ENCODE measurements at regions not wholly inside any gene's neighbourhood (a gene's known extent, or its start where the extent isn't known, plus 50 kb on each side); places are given as distances from the start of the nearest gene placed in this dataset.
A peak's percentile ranks its signal among the peaks of the same experiment; 100 is the strongest.
"Not testable (repeated sequence)": the region's sequence is repeated elsewhere in the genome, so short reads cannot be mapped to it uniquely, and the experiment has no call there.

DNA sequence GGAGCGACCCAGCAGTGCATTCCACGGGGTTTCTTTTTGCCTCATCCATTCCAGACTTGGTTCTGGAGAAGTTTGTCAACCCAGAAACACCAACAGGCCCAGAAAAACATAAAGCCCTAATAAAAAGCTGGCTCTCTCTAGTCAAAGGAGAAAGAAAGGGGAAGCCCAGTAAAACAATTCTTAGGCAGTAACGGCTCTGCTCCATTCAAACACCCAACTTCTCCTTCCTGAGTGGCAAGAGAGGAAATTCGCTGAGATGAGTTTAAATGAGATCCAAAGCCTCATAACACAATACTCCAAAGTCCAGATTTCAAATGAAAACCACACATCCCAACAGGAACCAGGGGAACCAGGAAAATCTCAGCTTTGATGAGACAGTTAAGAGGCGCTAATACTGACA is 179.9 kb downstream of the RPIA start:
- Mint-ChIP-seq H3K4me1 (ENCODE audit: low read depth) (peaks cover 6% of the 10 kb centered on the region), H3K9me3 (ENCODE audit: insufficient read depth) (no peaks in the 10 kb centered on the region), H3K27me3 (ENCODE audit: low read depth) (peaks cover 21% of the 10 kb centered on the region), H3K4me3 (no peak overlapping the region), H3K36me3 (ENCODE audit: low read depth) (no peaks in the 10 kb centered on the region), H3K27ac (no peak overlapping the region)
- DNase-seq (no peak), ATAC-seq (no peak)
- ChIA-PET CTCF (interaction anchor here (0.9 to 1.3 kb wide), 3 partner anchors 9 to 131 kb away, joined by 3 to 7 read pairs (median 3); no protein-coding TSS in a partner anchor), POLR2A (no interaction called here)

DNA sequence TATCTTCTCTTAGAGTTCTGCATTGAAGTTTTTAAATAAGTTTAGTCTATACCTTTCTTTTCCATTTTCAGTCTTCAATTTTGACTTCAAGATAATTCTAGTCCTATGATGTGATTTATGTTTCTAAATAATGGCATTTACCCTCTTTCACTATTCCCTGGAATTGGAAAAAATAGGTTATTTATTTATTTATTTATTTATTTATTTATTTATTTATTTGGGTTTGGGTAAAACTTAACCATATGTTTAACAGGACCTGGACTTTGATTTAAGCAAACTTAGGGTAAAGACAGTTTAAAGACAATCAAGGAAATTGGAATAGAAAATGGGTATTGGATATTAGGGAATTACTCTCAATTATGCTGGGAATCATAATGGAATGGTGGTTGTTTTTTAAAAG is 182.1 kb downstream of the RPIA start:
- ChIA-PET POLR2A (no interaction called here), CTCF (interaction anchor here (0.6 to 3.1 kb wide), 7 partner anchors 9 to 130 kb away, joined by 3 to 18 read pairs (median 3); no protein-coding TSS in a partner anchor)
- peaks cover 20% of the 10 kb centered on the region for H3K27me3 Mint-ChIP-seq (ENCODE audit: low read depth)
- H3K9me3 Mint-ChIP-seq (ENCODE audit: insufficient read depth) = no peaks in the 10 kb centered on the region
- ATAC-seq = no peak
- no peaks in the 10 kb centered on the region for H3K4me1 Mint-ChIP-seq (ENCODE audit: low read depth)
- no peaks in the 10 kb centered on the region for H3K36me3 Mint-ChIP-seq (ENCODE audit: low read depth)
- no peak overlapping the region for H3K4me3 Mint-ChIP-seq
- no peak for DNase-seq
- no peak overlapping the region for H3K27ac Mint-ChIP-seq

DNA sequence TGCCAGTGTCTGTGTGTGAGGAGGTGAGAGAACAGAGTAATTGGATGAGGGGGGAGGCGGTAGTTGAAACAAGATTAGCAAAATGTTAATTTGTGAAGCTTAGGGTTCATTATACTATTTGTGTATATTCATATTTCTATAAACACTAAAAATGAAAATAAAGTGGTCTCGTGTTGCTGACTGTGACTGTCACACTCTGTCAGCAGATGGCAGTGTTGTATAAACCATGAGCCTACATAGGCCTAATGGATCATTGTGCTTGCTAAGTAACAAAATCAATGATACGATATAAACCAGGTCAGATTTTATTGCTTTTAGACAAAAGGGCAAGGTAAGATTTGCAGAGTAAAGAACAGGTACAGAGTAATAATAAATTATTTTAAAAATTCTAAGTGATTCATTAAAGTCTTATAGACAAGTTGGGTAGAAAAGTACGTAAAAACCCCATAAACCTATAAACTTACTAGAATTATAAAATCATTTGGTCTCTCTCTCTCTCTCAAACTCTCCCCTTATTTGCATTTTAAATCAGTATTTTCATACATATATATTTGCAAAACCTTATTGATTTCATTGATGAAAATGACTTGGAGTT is 182.7 kb downstream of the RPIA start:
- Mint-ChIP-seq H3K4me3 (no peak overlapping the region), H3K27me3 (ENCODE audit: low read depth) (peaks cover 18% of the 10 kb centered on the region), H3K27ac (no peak overlapping the region), H3K4me1 (ENCODE audit: low read depth) (no peaks in the 10 kb centered on the region), H3K36me3 (ENCODE audit: low read depth) (no peaks in the 10 kb centered on the region), H3K9me3 (ENCODE audit: insufficient read depth) (no peaks in the 10 kb centered on the region)
- CTCF ChIA-PET = interaction anchor here (0.6 to 3.1 kb wide), 11 partner anchors 9 to 130 kb away, joined by 3 to 18 read pairs (median 3); no protein-coding TSS in a partner anchor
- DNase-seq = peak; percentile 66
- ATAC-seq = peak; percentile 70
- POLR2A ChIA-PET = no interaction called here

DNA sequence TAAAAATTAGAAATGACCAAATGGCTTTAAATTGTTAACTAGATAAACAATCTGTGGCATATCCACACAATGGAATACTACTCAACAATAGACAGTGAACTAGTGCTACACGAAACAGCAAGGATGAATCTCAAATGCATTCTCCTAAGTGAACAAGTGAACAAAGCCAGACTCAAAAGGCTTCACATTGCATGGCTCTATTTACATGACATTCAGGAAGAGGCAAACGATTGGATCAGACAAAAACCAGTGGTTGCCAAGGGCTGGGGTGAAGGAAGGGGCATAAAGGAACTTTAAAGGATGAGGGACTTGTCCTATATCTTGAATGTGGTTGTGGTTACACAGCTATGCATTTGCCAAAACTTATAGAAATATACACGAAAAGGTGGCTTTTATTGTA is 184.3 kb downstream of the RPIA start:
- POLR2A ChIA-PET = no interaction called here
- Mint-ChIP-seq H3K9me3 (ENCODE audit: insufficient read depth) (no peaks in the 10 kb centered on the region), H3K4me3 (no peak overlapping the region), H3K27ac (no peak overlapping the region), H3K27me3 (ENCODE audit: low read depth) (peaks cover 18% of the 10 kb centered on the region), H3K36me3 (ENCODE audit: low read depth) (no peaks in the 10 kb centered on the region), H3K4me1 (ENCODE audit: low read depth) (no peaks in the 10 kb centered on the region)
- CTCF ChIA-PET = interaction anchor here (0.6 to 2.4 kb wide), 3 partner anchors 11 to 43 kb away, joined by 3 to 11 read pairs (median 4); no protein-coding TSS in a partner anchor
- DNase-seq (no peak), ATAC-seq (no peak)

DNA sequence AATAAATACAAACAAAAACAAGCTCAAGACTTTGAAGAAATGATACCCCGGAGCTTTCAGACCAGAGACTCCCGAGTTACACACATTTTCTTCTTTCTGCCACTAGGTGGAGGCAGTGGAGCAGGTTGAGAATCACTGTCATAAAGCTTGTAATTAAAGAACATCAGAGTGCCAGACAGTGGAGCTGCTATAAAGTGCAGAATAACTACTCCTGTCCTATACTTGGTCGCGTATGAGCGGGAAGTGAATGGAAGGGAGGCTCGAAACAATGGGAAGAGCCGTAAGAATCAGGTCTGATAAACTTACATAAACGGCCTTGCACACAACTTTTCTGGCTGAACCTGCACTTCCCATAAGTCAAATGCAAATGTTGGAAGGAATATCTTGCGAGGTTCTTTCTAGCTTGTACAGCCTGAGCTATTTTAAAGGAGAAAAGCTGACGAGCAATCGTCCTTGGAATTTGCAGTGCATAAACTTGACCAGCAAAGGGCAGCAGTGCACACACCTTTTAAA is 189.0 kb downstream of the RPIA start:
- H3K4me1 Mint-ChIP-seq (ENCODE audit: low read depth) = no peaks in the 10 kb centered on the region
- H3K27ac Mint-ChIP-seq = no peak overlapping the region
- DNase-seq = peak; percentile 52
- peaks cover 24% of the 10 kb centered on the region for H3K27me3 Mint-ChIP-seq (ENCODE audit: low read depth)
- no peaks in the 10 kb centered on the region for H3K36me3 Mint-ChIP-seq (ENCODE audit: low read depth)
- CTCF ChIA-PET = interaction anchor here (0.6 to 3.0 kb wide), 42 partner anchors 8 to 235 kb away, joined by 3 to 37 read pairs (median 4); no protein-coding TSS in a partner anchor
- no peak overlapping the region for H3K4me3 Mint-ChIP-seq
- POLR2A ChIA-PET = no interaction called here
- ATAC-seq = peak; percentile 60
- H3K9me3 Mint-ChIP-seq (ENCODE audit: insufficient read depth) = no peaks in the 10 kb centered on the region

DNA sequence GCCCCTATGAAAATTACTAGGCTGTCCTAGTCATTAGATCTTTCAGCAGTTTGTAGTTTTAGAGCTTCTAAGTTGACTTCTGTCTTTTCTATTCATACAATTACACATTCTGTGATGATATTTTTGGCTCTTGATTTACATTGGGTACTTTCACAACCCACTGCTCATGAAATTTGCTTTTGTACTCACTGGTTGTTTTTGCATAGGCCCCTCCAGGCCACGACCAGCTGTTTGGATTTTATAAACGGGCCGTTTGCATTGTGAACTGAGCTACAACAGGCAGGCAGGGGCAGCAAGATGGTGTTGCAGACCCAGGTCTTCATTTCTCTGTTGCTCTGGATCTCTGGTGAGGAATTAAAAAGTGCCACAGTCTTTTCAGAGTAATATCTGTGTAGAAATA is 193.8 kb downstream of the RPIA start:
- no peak for DNase-seq
- H3K27ac Mint-ChIP-seq = no peak overlapping the region
- H3K27me3 Mint-ChIP-seq (ENCODE audit: low read depth) = peaks cover 19% of the 10 kb centered on the region

DNA sequence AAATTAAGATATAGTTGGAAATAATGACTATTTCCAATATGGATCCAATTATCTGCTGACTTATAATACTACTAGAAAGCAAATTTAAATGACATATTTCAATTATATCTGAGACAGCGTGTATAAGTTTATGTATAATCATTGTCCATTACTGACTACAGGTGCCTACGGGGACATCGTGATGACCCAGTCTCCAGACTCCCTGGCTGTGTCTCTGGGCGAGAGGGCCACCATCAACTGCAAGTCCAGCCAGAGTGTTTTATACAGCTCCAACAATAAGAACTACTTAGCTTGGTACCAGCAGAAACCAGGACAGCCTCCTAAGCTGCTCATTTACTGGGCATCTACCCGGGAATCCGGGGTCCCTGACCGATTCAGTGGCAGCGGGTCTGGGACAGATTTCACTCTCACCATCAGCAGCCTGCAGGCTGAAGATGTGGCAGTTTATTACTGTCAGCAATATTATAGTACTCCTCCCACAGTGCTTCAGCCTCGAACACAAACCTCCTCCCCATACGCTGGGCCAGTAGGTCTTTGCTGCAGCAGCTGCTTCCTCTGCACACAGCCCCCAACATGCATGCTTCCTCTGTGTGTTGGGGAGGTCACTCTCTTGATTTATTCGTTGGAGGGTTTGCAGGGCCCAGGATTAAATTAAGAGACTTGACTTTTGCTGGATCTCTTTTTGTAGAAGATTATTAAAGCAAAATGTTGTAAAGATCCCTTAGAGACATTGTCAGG is 194.4 kb downstream of the RPIA start:
- H3K9me3 Mint-ChIP-seq (ENCODE audit: insufficient read depth) = no peaks in the 10 kb centered on the region
- H3K4me1 Mint-ChIP-seq (ENCODE audit: low read depth) = no peaks in the 10 kb centered on the region
- DNase-seq (no peak), ATAC-seq (no peak)
- H3K4me3 Mint-ChIP-seq = no peak overlapping the region
- ChIA-PET CTCF (interaction anchor here (1.2 kb wide), 1 partner anchor 11 kb away, joined by 3 read pairs; no protein-coding TSS in a partner anchor), POLR2A (no interaction called here)
- H3K27ac Mint-ChIP-seq = no peak overlapping the region
- no peaks in the 10 kb centered on the region for H3K36me3 Mint-ChIP-seq (ENCODE audit: low read depth)
- peaks cover 19% of the 10 kb centered on the region for H3K27me3 Mint-ChIP-seq (ENCODE audit: low read depth)

More for the DNA sequence above, 193.8 kb downstream of the RPIA start:
- Mint-ChIP-seq H3K36me3 (ENCODE audit: low read depth) (no peaks in the 10 kb centered on the region), H3K4me1 (ENCODE audit: low read depth) (no peaks in the 10 kb centered on the region), H3K9me3 (ENCODE audit: insufficient read depth) (no peaks in the 10 kb centered on the region), H3K4me3 (no peak overlapping the region)
- CTCF ChIA-PET = interaction anchor here (1.2 kb wide), 1 partner anchor 11 kb away, joined by 3 read pairs; no protein-coding TSS in a partner anchor
- POLR2A ChIA-PET = no interaction called here
- ATAC-seq = no peak

DNA sequence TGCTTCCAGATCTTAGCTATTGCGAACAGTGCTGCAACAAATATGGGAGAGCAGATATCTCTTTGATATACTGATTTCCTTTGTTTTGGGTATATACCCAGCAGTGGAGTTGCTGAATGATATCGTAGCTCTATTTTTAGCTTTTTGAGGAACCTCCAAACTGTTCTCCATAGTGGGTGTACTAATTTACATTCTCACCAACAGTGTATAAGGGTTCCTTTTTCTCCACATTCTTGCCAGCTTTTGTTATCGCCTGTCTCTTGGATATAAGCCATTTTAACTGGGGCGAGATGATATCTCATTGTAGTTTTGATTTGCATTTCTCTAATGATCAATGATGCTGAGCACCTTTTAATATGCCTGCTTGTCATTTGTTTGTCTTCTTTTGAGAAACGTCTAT is 196.0 kb downstream of the RPIA start:
- peaks cover 12% of the 10 kb centered on the region for H3K27me3 Mint-ChIP-seq (ENCODE audit: low read depth)
- H3K4me3 Mint-ChIP-seq; H3K9me3 Mint-ChIP-seq (ENCODE audit: insufficient read depth); H3K27ac Mint-ChIP-seq; H3K4me1 Mint-ChIP-seq (ENCODE audit: low read depth); DNase-seq; POLR2A ChIA-PET; ATAC-seq; H3K36me3 Mint-ChIP-seq (ENCODE audit: low read depth): not testable (repeated sequence)
- CTCF ChIA-PET = interaction anchor here (1.2 kb wide), 1 partner anchor 13 kb away, joined by 5 read pairs; no protein-coding TSS in a partner anchor

DNA sequence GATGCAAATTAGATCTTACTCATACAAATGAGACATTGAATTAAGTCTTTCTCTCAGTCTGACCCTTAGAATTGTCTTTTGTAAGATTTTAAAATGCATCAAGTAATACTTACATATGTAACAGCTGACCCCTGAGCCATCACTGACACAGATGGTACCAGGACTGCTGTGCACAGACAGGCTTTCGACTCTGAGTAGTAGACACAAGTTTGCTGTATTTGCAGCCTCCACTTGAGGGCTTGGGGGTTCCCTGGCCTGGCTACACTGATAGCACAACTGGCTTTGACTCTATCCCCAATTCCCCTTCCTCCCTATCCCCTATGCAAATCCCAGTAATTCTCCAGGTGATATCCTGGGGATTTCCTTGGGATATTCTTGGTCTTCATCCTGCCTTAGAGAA is 200.7 kb downstream of the RPIA start:
- H3K9me3 Mint-ChIP-seq (ENCODE audit: insufficient read depth) = no peaks in the 10 kb centered on the region
- H3K4me3 Mint-ChIP-seq = no peak overlapping the region
- ATAC-seq (no peak), DNase-seq (no peak)
- no peaks in the 10 kb centered on the region for H3K36me3 Mint-ChIP-seq (ENCODE audit: low read depth)
- ChIA-PET POLR2A (no interaction called here), CTCF (interaction anchor here (1.0 to 6.1 kb wide), 2 partner anchors 12 to 13 kb away, joined by 4 to 37 read pairs; no protein-coding TSS in a partner anchor)
- H3K4me1 Mint-ChIP-seq (ENCODE audit: low read depth) = no peaks in the 10 kb centered on the region
- no peak overlapping the region for H3K27ac Mint-ChIP-seq
- H3K27me3 Mint-ChIP-seq (ENCODE audit: low read depth) = peaks cover 18% of the 10 kb centered on the region

DNA sequence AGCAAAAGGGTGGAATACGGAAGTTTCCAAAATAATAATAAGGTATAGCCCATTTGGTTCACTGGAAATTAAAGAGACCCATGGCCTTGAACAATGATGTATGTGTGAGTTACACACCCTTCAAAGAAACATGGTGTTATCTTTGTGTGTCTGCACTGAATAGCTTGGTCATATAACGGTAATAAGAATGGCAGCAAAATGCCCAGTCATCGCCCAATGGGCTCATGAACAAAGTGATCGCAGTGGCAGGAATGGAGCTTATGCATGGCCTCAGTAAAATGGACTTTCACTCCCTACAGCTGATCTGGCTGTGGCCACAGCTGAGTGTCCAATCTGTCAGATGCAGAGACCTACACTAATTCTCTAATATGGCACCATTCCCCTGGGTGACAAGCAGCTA is 201.3 kb downstream of the RPIA start:
- ChIA-PET CTCF (interaction anchor here (0.9 to 6.1 kb wide), 3 partner anchors 11 to 13 kb away, joined by 4 to 37 read pairs (median 4); no protein-coding TSS in a partner anchor), POLR2A (no interaction called here)
- H3K4me1 Mint-ChIP-seq (ENCODE audit: low read depth) = no peaks in the 10 kb centered on the region
- H3K9me3 Mint-ChIP-seq (ENCODE audit: insufficient read depth) = no peaks in the 10 kb centered on the region
- no peaks in the 10 kb centered on the region for H3K36me3 Mint-ChIP-seq (ENCODE audit: low read depth)
- no peak for DNase-seq
- H3K4me3 Mint-ChIP-seq = no peak overlapping the region
- no peak for ATAC-seq
- H3K27me3 Mint-ChIP-seq (ENCODE audit: low read depth) = peaks cover 18% of the 10 kb centered on the region
- H3K27ac Mint-ChIP-seq = no peak overlapping the region

DNA sequence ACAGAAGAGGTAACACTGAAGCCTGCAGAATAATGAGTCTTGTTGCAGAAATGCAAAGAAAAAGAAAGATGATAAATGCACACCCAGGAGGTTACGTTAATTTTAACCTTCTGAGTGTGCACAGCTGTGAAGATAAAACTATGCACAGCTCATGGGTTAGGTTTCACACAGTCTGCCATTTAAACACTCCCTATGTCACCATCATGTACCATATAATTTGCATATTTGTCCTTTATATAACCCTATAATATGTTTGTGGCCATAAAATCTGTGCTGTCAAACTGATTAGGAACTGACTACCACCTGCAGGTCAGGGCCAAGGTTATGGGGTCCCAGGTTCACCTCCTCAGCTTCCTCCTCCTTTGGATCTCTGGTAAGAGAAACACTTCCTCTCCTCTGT is 205.5 kb downstream of the RPIA start:
- CTCF ChIA-PET = no interaction called here
- POLR2A ChIA-PET = no interaction called here
- ATAC-seq = no peak

DNA sequence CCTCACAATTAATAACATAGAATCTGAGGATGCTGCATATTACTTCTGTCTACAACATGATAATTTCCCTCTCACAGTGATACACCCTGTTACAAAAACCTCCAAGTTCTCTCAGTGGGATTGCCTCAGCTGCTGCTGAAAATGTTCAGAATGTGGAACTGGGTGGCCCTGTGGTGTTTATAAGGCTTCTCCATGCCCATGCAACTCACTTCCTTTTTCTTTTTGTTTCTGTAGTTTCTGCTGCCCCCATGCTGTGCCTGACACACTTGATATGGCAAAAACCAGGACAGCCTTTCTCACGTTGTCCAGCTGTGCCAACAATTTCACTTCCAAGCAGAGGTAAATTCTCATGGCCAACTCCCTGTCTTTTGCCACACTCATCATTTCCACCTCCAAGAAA is 206.2 kb downstream of the RPIA start:
- H3K36me3 Mint-ChIP-seq (ENCODE audit: low read depth) = no peaks in the 10 kb centered on the region
- no peak for DNase-seq
- POLR2A ChIA-PET = no interaction called here
- peaks cover 18% of the 10 kb centered on the region for H3K27me3 Mint-ChIP-seq (ENCODE audit: low read depth)
- no peaks in the 10 kb centered on the region for H3K9me3 Mint-ChIP-seq (ENCODE audit: insufficient read depth)
- H3K27ac Mint-ChIP-seq = no peak overlapping the region
- H3K4me1 Mint-ChIP-seq (ENCODE audit: low read depth) = no peaks in the 10 kb centered on the region
- H3K4me3 Mint-ChIP-seq = no peak overlapping the region
- ATAC-seq = no peak
- CTCF ChIA-PET = no interaction called here

More for the DNA sequence above, 205.5 kb downstream of the RPIA start:
- no peak overlapping the region for H3K27ac Mint-ChIP-seq
- H3K9me3 Mint-ChIP-seq (ENCODE audit: insufficient read depth) = no peaks in the 10 kb centered on the region
- H3K4me3 Mint-ChIP-seq = no peak overlapping the region
- peaks cover 17% of the 10 kb centered on the region for H3K27me3 Mint-ChIP-seq (ENCODE audit: low read depth)
- DNase-seq = no peak
- no peaks in the 10 kb centered on the region for H3K36me3 Mint-ChIP-seq (ENCODE audit: low read depth)
- no peaks in the 10 kb centered on the region for H3K4me1 Mint-ChIP-seq (ENCODE audit: low read depth)
